C4-2B (cell line): ENCODE measurements at regions not wholly inside any gene's neighbourhood (a gene's known extent, or its start where the extent isn't known, plus 50 kb on each side); places are given as distances from the start of the nearest gene placed in this dataset.

Experiments used
- CTCF ChIP-seq: fragments of 450-650 bp; conservative IDR thresholded peaks from 2 replicates; pipeline ENCODE4 v1.5.1; 2017; ENCODE audit warnings: mild to moderate bottlenecking
- ZFX ChIP-seq: fragments of 450-650 bp; IDR thresholded peaks from 2 replicates; pipeline ENCODE4 v1.6.1; 2017

- TF ChIP-seq CTCF (no peak), ZFX (no peak)
Observed at GRCh38 chr1:29878501-29878900, 642.2 kb downstream of the PTPRU start.
